ENCODE measurements at regions not wholly inside any gene's neighbourhood (a gene's known extent, or its start where the extent isn't known, plus 50 kb on each side); places are given as distances from the start of the nearest gene placed in this dataset.

GRCh38 chr1:55626326-55626725 is 411.2 kb upstream of the USP24 start:
- Histone ChIP-seq H3K27me3 (ENCODE audit: insufficient read depth, poor library complexity, severe bottlenecking) (no peaks in the 10 kb centered on the region), H3K27ac (replicated peaks) (no peak overlapping the region), H3K4me3 (replicated peaks; ENCODE audit: insufficient read depth, low read length) (no peak overlapping the region)
- TF ChIP-seq POLR2AphosphoS5 (IDR thresholded peaks at IDR 0.05; ENCODE audit: low read depth) (no peak), REST (IDR thresholded peaks at IDR 0.05; ENCODE audit: insufficient replicate concordance, low read depth) (no peak), SPI1 (IDR thresholded peaks at IDR 0.05; ENCODE audit: borderline replicate concordance, low read depth) (no peak), GABPA (IDR thresholded peaks at IDR 0.05; ENCODE audit: low read depth) (no peak)
- TF ChIP-seq, protein P1, sequence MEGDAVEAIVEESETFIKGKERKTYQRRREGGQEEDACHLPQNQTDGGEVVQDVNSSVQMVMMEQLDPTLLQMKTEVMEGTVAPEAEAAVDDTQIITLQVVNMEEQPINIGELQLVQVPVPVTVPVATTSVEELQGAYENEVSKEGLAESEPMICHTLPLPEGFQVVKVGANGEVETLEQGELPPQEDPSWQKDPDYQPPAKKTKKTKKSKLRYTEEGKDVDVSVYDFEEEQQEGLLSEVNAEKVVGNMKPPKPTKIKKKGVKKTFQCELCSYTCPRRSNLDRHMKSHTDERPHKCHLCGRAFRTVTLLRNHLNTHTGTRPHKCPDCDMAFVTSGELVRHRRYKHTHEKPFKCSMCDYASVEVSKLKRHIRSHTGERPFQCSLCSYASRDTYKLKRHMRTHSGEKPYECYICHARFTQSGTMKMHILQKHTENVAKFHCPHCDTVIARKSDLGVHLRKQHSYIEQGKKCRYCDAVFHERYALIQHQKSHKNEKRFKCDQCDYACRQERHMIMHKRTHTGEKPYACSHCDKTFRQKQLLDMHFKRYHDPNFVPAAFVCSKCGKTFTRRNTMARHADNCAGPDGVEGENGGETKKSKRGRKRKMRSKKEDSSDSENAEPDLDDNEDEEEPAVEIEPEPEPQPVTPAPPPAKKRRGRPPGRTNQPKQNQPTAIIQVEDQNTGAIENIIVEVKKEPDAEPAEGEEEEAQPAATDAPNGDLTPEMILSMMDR (IDR thresholded peaks at IDR 0.05; ENCODE audit: insufficient read depth, low read length): no peak
- DNase-seq (ENCODE audit: low read depth in 1 of 2, low spot score in 1 of 2): no peak

DNA sequence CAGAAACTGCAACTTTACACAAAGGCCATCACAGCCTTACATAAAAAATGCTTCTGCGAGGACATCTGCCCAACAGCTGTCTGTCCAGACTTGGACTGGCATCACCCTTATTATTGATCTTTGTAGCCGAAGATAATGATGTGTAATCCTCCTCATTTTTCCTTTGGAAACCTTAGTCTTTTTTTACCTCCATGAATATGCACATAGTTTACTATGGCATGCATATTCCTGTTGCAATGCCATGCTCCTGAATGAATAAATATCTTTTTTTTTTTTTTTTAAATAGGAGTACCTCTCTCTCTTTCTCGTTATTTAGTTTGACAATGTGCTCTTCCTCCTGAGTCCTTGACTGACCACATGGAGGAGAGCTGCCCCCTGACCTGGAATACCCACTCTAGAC is 409.6 kb upstream of the USP24 start:
- no peaks in the 10 kb centered on the region for H3K27me3 ChIP-seq (ENCODE audit: insufficient read depth, poor library complexity, severe bottlenecking)
- no peak for DNase-seq (ENCODE audit: low read depth in 1 of 2, low spot score in 1 of 2)
- no peak overlapping the region for H3K27ac ChIP-seq (replicated peaks)
- TF ChIP-seq, protein P1 (IDR thresholded peaks at IDR 0.05; ENCODE audit: insufficient read depth, low read length): no peak
- TF ChIP-seq POLR2AphosphoS5 (IDR thresholded peaks at IDR 0.05; ENCODE audit: low read depth): no peak
- TF ChIP-seq REST (IDR thresholded peaks at IDR 0.05; ENCODE audit: insufficient replicate concordance, low read depth): no peak
- TF ChIP-seq GABPA (IDR thresholded peaks at IDR 0.05; ENCODE audit: low read depth): no peak
- TF ChIP-seq SPI1 (IDR thresholded peaks at IDR 0.05; ENCODE audit: borderline replicate concordance, low read depth): no peak
- H3K4me3 ChIP-seq (replicated peaks; ENCODE audit: insufficient read depth, low read length): no peak overlapping the region

DNA sequence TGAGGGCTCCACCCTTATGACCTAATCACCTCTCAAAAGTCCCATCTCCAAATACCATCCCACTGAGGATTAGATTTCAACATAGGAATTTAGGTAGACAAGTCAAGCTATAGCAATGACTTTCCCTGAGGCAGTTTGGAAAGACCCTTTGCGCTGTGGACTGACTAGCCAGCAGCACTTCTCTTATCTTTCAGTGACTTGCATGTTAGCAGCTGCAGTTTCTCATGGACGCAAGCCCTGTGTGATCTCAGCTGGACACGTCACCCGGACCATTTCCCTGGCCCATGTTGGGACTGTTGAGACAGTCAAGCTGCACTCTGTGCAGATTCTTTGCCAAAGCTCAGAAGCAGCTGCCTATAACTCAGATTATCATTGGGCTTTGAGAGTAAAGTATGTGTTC is 408.1 kb upstream of the USP24 start:
- Histone ChIP-seq H3K27ac (replicated peaks) (no peak overlapping the region), H3K27me3 (ENCODE audit: insufficient read depth, poor library complexity, severe bottlenecking) (no peaks in the 10 kb centered on the region), H3K4me3 (replicated peaks; ENCODE audit: insufficient read depth, low read length) (no peak overlapping the region)
- TF ChIP-seq SPI1 (IDR thresholded peaks at IDR 0.05; ENCODE audit: borderline replicate concordance, low read depth) (no peak), POLR2AphosphoS5 (IDR thresholded peaks at IDR 0.05; ENCODE audit: low read depth) (no peak), REST (IDR thresholded peaks at IDR 0.05; ENCODE audit: insufficient replicate concordance, low read depth) (no peak), GABPA (IDR thresholded peaks at IDR 0.05; ENCODE audit: low read depth) (no peak)
- TF ChIP-seq, protein P1 (IDR thresholded peaks at IDR 0.05; ENCODE audit: insufficient read depth, low read length): no peak
- no peak for DNase-seq (ENCODE audit: low read depth in 1 of 2, low spot score in 1 of 2)
